ENCODE measurements at regions not wholly inside any gene's neighbourhood (a gene's known extent, or its start where the extent isn't known, plus 50 kb on each side); places are given as distances from the start of the nearest gene placed in this dataset.
"Not testable (repeated sequence)": the region's sequence is repeated elsewhere in the genome, so short reads cannot be mapped to it uniquely, and the experiment has no call there.

DNA sequence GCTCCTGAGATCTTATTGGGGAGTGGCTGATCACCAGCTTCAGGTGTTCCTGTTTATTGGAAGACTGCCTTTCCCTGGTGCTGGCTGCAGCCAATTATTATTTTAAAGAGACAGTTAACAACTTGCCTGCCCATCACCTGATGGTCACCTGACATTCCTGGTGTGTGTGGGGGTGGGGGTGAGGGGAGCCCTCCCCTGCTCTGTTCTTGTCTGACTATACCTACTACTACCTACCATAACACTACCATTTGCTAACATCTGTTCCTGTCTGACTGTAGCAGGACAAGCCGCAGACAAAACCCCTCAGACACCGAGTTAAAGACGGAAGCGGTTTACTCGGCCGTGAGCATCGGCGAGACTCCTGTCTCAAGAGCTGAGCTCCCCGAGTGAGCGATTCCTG, 54.9 kb upstream of the NBPF3 start:
- Histone ChIP-seq H3K27me3 (ENCODE audit: low read depth, low read length) (peaks cover 17% of the 10 kb centered on the region), H3K27ac (ENCODE audit: low read length) (no peak overlapping the region), H2AFZ (ENCODE audit: low read depth, low read length) (peak overlapping the region; percentile 80; the same call in 1 of the 2 replicates), H3K4me1 (ENCODE audit: low read length) (peaks cover 23% of the 10 kb centered on the region), H3K79me2 (ENCODE audit: low read length) (no peaks in the 10 kb centered on the region), H4K20me1 (ENCODE audit: insufficient read depth, low read length) (peaks cover 7% of the 10 kb centered on the region; the same call in 1 of the 2 replicates), H3K9ac (ENCODE audit: low read length) (peak overlapping the region; percentile 24; the same call in 1 of the 2 replicates), H3K4me3 (ENCODE audit: low read length) (peak overlapping the region; percentile 58), H3K36me3 (replicated peaks; ENCODE audit: low read depth, low read length) (no peaks in the 10 kb centered on the region), H3K9me3 (ENCODE audit: insufficient read depth, low read length) (no peaks in the 10 kb centered on the region), H3K4me2 (ENCODE audit: low read length) (peak overlapping the region; percentile 71)
- no peak for TF ChIP-seq EZH2phosphoT487 (IDR thresholded peaks at IDR 0.05; ENCODE audit: low read depth)
- TF ChIP-seq, protein P1, sequence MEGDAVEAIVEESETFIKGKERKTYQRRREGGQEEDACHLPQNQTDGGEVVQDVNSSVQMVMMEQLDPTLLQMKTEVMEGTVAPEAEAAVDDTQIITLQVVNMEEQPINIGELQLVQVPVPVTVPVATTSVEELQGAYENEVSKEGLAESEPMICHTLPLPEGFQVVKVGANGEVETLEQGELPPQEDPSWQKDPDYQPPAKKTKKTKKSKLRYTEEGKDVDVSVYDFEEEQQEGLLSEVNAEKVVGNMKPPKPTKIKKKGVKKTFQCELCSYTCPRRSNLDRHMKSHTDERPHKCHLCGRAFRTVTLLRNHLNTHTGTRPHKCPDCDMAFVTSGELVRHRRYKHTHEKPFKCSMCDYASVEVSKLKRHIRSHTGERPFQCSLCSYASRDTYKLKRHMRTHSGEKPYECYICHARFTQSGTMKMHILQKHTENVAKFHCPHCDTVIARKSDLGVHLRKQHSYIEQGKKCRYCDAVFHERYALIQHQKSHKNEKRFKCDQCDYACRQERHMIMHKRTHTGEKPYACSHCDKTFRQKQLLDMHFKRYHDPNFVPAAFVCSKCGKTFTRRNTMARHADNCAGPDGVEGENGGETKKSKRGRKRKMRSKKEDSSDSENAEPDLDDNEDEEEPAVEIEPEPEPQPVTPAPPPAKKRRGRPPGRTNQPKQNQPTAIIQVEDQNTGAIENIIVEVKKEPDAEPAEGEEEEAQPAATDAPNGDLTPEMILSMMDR (IDR thresholded peaks at IDR 0.05; ENCODE audit: low read depth, low read length) = no peak

- TF ChIP-seq, protein P1 (IDR thresholded peaks at IDR 0.05; ENCODE audit: low read depth, low read length) = no peak
- TF ChIP-seq EZH2phosphoT487 (IDR thresholded peaks at IDR 0.05; ENCODE audit: low read depth) = no peak
- Histone ChIP-seq H3K4me2 (ENCODE audit: low read length) (peak overlapping the region; percentile 71), H3K4me1 (ENCODE audit: low read length) (peaks cover 23% of the 10 kb centered on the region), H4K20me1 (ENCODE audit: insufficient read depth, low read length) (peaks cover 7% of the 10 kb centered on the region; the same call in 1 of the 2 replicates), H3K9me3 (ENCODE audit: insufficient read depth, low read length) (no peaks in the 10 kb centered on the region), H3K9ac (ENCODE audit: low read length) (peak overlapping the region; percentile 24; the same call in 1 of the 2 replicates), H2AFZ (ENCODE audit: low read depth, low read length) (peak overlapping the region; percentile 80; the same call in 1 of the 2 replicates), H3K27me3 (ENCODE audit: low read depth, low read length) (peaks cover 19% of the 10 kb centered on the region), H3K4me3 (ENCODE audit: low read length) (peak overlapping the region; percentile 58), H3K27ac (ENCODE audit: low read length) (no peak overlapping the region), H3K36me3 (replicated peaks; ENCODE audit: low read depth, low read length) (no peaks in the 10 kb centered on the region), H3K79me2 (ENCODE audit: low read length) (no peaks in the 10 kb centered on the region)
Observed at GRCh38 chr1:21384620-21385019, 55.3 kb upstream of the NBPF3 start.

GRCh38 chr1:21383785-21384401, 56.0 kb upstream of the NBPF3 start:
- H3K4me1 ChIP-seq (ENCODE audit: low read length) = peaks cover 23% of the 10 kb centered on the region
- H4K20me1 ChIP-seq (ENCODE audit: insufficient read depth, low read length) = peaks cover 7% of the 10 kb centered on the region; the same call in 1 of the 2 replicates
- no peak overlapping the region for H3K27ac ChIP-seq (ENCODE audit: low read length)
- peaks cover 27% of the 10 kb centered on the region for H3K27me3 ChIP-seq (ENCODE audit: low read depth, low read length)
- no peak for TF ChIP-seq EZH2phosphoT487 (IDR thresholded peaks at IDR 0.05; ENCODE audit: low read depth)
- TF ChIP-seq, protein P1 (IDR thresholded peaks at IDR 0.05; ENCODE audit: low read depth, low read length) = no peak
- no peaks in the 10 kb centered on the region for H3K79me2 ChIP-seq (ENCODE audit: low read length)
- no peak overlapping the region for H2AFZ ChIP-seq (ENCODE audit: low read depth, low read length)
- H3K9ac ChIP-seq (ENCODE audit: low read length) = no peak overlapping the region
- no peaks in the 10 kb centered on the region for H3K9me3 ChIP-seq (ENCODE audit: insufficient read depth, low read length)
- H3K36me3 ChIP-seq (replicated peaks; ENCODE audit: low read depth, low read length) = no peaks in the 10 kb centered on the region
- H3K4me3 ChIP-seq (ENCODE audit: low read length) = peak overlapping the region; percentile 58
- peak overlapping the region; percentile 71 for H3K4me2 ChIP-seq (ENCODE audit: low read length)

DNA sequence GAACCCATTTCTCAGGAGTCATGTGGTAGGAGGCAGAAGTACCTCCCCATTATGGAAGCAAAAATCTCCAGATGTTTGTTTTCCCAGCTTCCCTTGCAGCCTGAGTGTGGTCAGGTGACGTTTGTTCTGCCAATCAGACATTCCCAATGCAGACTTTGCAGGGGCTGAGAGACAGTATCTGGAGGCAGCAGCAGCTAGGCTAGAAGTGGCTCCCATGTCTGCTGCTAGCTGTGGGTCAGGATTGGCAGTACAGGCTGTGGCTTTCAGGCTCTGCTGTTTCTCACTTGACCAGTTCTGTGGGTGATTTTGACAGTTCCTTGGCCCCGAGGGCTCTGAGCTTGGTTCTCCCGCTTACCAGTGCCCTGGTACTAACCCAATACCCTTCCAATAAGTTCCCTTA, 58.6 kb upstream of the NBPF3 start:
- Histone ChIP-seq H3K27me3 (ENCODE audit: low read depth, low read length) (peaks cover 30% of the 10 kb centered on the region), H3K4me1 (ENCODE audit: low read length) (peaks cover 23% of the 10 kb centered on the region), H3K4me3 (ENCODE audit: low read length) (no peak overlapping the region), H3K9ac (ENCODE audit: low read length) (no peak overlapping the region), H3K79me2 (ENCODE audit: low read length) (no peaks in the 10 kb centered on the region), H3K27ac (ENCODE audit: low read length) (no peak overlapping the region), H2AFZ (ENCODE audit: low read depth, low read length) (no peak overlapping the region), H4K20me1 (ENCODE audit: insufficient read depth, low read length) (peaks cover 7% of the 10 kb centered on the region; the same call in 1 of the 2 replicates), H3K4me2 (ENCODE audit: low read length) (no peak overlapping the region), H3K9me3 (ENCODE audit: insufficient read depth, low read length) (no peaks in the 10 kb centered on the region), H3K36me3 (replicated peaks; ENCODE audit: low read depth, low read length) (no peaks in the 10 kb centered on the region)
- TF ChIP-seq, protein P1 (IDR thresholded peaks at IDR 0.05; ENCODE audit: low read depth, low read length) = no peak
- TF ChIP-seq EZH2phosphoT487 (IDR thresholded peaks at IDR 0.05; ENCODE audit: low read depth) = no peak

DNA sequence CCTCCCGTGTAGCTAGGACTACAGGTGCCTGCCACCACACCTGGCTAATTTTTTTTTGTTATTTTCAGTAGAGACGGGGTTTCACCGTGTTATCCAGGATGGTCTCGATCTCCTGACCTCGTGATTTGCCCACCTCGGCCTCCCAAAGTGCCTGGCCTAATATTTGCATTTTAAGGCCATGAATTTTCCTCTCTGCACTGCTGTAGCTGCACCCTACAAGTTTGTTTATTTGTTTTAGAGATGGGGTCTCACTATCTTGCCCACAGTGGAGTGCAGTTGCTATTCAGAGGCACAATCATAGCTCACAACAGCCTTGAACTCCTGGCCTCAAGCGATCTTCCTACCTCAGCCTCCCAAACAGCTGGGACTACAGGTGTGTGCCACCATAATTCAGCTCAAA, 59.8 kb upstream of the NBPF3 start:
- not testable (repeated sequence) for H3K27ac ChIP-seq (ENCODE audit: low read length); H3K9me3 ChIP-seq (ENCODE audit: insufficient read depth, low read length); H3K4me3 ChIP-seq (ENCODE audit: low read length); H3K36me3 ChIP-seq (replicated peaks; ENCODE audit: low read depth, low read length); H2AFZ ChIP-seq (ENCODE audit: low read depth, low read length); H3K4me2 ChIP-seq (ENCODE audit: low read length); H3K9ac ChIP-seq (ENCODE audit: low read length); H4K20me1 ChIP-seq (ENCODE audit: insufficient read depth, low read length); H3K79me2 ChIP-seq (ENCODE audit: low read length)
- Histone ChIP-seq H3K4me1 (ENCODE audit: low read length) (peaks cover 21% of the 10 kb centered on the region), H3K27me3 (ENCODE audit: low read depth, low read length) (peaks cover 30% of the 10 kb centered on the region)
